GM12878 (cell line): ENCODE measurements at regions not wholly inside any gene's neighbourhood (a gene's known extent, or its start where the extent isn't known, plus 50 kb on each side); places are given as distances from the start of the nearest gene placed in this dataset.

Experiments
- ATAC-seq: fragments of 200-7000 bp; cut with Tn5 transposase; 3 replicates; pipeline ENCODE4 v1.9.1; 2020; ENCODE audit warnings: mild to moderate bottlenecking, moderate library complexity
- BruUV-seq: library from RNA; stranded (reverse); fragments of 400-500 nt; replicated peaks from 2 replicates; lab custom pipeline; 2021; lab: Mats Ljungman, UMichigan
- CTCF ChIA-PET: fragments of 300-600 bp; sonication (Branson Sonifier 250); formaldehyde crosslinking; extraction: SDS; loops from one replicate; lab custom pipeline; 2021; ENCODE audit warnings: inconsistent platforms; lab: Yijun Ruan, JAX
- POLR2A ChIA-PET: fragments of 350-600 bp; formaldehyde crosslinking; extraction: SDS; loops from one replicate; lab custom pipeline; 2021; ENCODE audit warnings: inconsistent platforms; lab: Charles Lee
- RAD21 ChIA-PET: fragments of 300-600 bp; sonication (Branson Sonifier 250); formaldehyde crosslinking; loops from one replicate; lab custom pipeline; 2023; ENCODE audit warnings: antibody characterized with exemption; ENCODE audit not compliant: unreplicated experiment; lab: Charles Lee
- SMC1A ChIA-PET: fragments of 300-600 bp; sonication (Branson Sonifier 250); formaldehyde crosslinking; loops from one replicate; lab custom pipeline; 2023; ENCODE audit not compliant: unreplicated experiment, uncharacterized antibody; lab: Charles Lee
- DNase-seq: peaks from one replicate; pipeline ENCODE4 v3.0.0-alpha.2; 2011; ENCODE audit warnings: low read depth, low spot score
- FAIRE-seq: peaks from 3 replicates; lab custom pipeline; 2011; peaks lifted over from hg19 to GRCh38; lab: Jason Lieb, UNC
- H2AFZ ChIP-seq: 2 replicates; pipeline ENCODE4 v1.6.0; 2011; ENCODE audit warnings: low read depth, low read length, control low read depth; ENCODE audit not compliant: control insufficient read depth
- H3K27ac ChIP-seq: 2 replicates; pipeline ENCODE4 v1.5.1; 2011; ENCODE audit warnings: control low read depth; ENCODE audit not compliant: control insufficient read depth, insufficient read depth
- H3K27me3 ChIP-seq, 2 experiments: replicated peaks in 1 of 2; 2 replicates each; pipeline versions ENCODE4 v1.6.0 to v1.6.1; 2011; ENCODE audit warnings: low read length in 1 of 2; ENCODE audit not compliant: control insufficient read depth in 2 of 2, insufficient read depth in 2 of 2
- H3K36me3 ChIP-seq, 2 experiments: 2 replicates each; pipeline ENCODE4 v1.5.1; 2011; ENCODE audit warnings: low read length in 1 of 2; ENCODE audit not compliant: control insufficient read depth in 2 of 2, insufficient read depth in 2 of 2
- H3K4me1 ChIP-seq: 2 replicates; pipeline ENCODE4 v1.6.1; 2011; ENCODE audit warnings: mild to moderate bottlenecking, low read length, moderate library complexity, mixed read lengths; ENCODE audit not compliant: control insufficient read depth, insufficient read depth
- H3K4me2 ChIP-seq: 2 replicates; pipeline ENCODE4 v1.6.0; 2011; ENCODE audit warnings: control low read depth; ENCODE audit not compliant: control insufficient read depth, insufficient read depth
- H3K4me3 ChIP-seq: fragments of 200-600 bp; sonication (generic); 2 replicates; pipeline ENCODE4 v1.5.1; 2016
- H3K79me2 ChIP-seq: 2 replicates; pipeline ENCODE4 v1.6.0; 2011; ENCODE audit warnings: low read length; ENCODE audit not compliant: control insufficient read depth, insufficient read depth
- H3K9ac ChIP-seq: 2 replicates; pipeline ENCODE4 v1.8.0; 2011; ENCODE audit warnings: low read length, control low read depth, mixed read lengths; ENCODE audit not compliant: control insufficient read depth, insufficient read depth
- H3K9me3 ChIP-seq: replicated peaks from 3 replicates; pipeline ENCODE4 v1.5.1; 2011; ENCODE audit warnings: mild to moderate bottlenecking, low read length; ENCODE audit not compliant: control insufficient read depth, insufficient read depth
- H4K20me1 ChIP-seq: 2 replicates; pipeline ENCODE4 v1.6.0; 2011; ENCODE audit not compliant: control insufficient read depth, insufficient read depth
- ATF7 ChIP-seq: fragments of 450-650 bp; IDR thresholded peaks from 2 replicates; pipeline ENCODE4 v1.6.1; 2016; ENCODE audit warnings: low read depth, mild to moderate bottlenecking
- CREB1 ChIP-seq: IDR thresholded peaks from 2 replicates; pipeline ENCODE4 v1.6.1; 2012; ENCODE audit warnings: low read depth, mild to moderate bottlenecking, inconsistent platforms
- HCFC1 ChIP-seq: fragments of 150-350 bp; IDR thresholded peaks from 2 replicates; pipeline ENCODE4 v1.6.1; 2014; ENCODE audit warnings: low read length
- POLR2A ChIP-seq: IDR thresholded peaks from 2 replicates; pipeline ENCODE4 v1.6.1; 2011; ENCODE audit warnings: low read depth, mild to moderate bottlenecking, low read length
- RELA ChIP-seq: fragments of 450-650 bp; IDR thresholded peaks from 2 replicates; pipeline ENCODE4 v1.8.0; 2014; ENCODE audit warnings: borderline replicate concordance; ENCODE audit not compliant: partially characterized antibody
- REST ChIP-seq: IDR thresholded peaks from 2 replicates; pipeline ENCODE4 v1.6.1; 2012; ENCODE audit warnings: mild to moderate bottlenecking, low read depth, low read length
- TAF1 ChIP-seq: IDR thresholded peaks from 2 replicates; pipeline ENCODE4 v1.6.1; 2011; ENCODE audit warnings: mild to moderate bottlenecking, low read depth, low read length, borderline replicate concordance
- ZBTB40 ChIP-seq: fragments of 450-650 bp; IDR thresholded peaks from 2 replicates; pipeline ENCODE4 v1.6.1; 2016; ENCODE audit warnings: mild to moderate bottlenecking, moderate library complexity, borderline replicate concordance
- WGBS: methylation state at CpG from one replicate; pipeline ENCODE4 v1.1.6; 2016; ENCODE audit warnings: low lambda C conversion rate; ENCODE audit not compliant: insufficient replicate concordance, insufficient coverage; ENCODE audit errors: missing lambda C conversion rate; 5-methylcytosine and 5-hydroxymethylcytosine counted together
- in situ Hi-C: fragments of 300-500 bp; cut with MboI; formaldehyde crosslinking; loops from 9 replicates; pipeline ENCODE4 v1.14.3; 2018; ENCODE audit warnings: mixed read lengths
- intact Hi-C: fragments of 100-400 bp; cut with micrococcal nuclease; formaldehyde crosslinking; loops from one replicate; pipeline ENCODE4 v1.14.2; 2022; ENCODE audit not compliant: unreplicated experiment

GRCh38 chr7:155187061-155187785 is 110.5 kb upstream of the INSIG1 start (continued):
- TF ChIP-seq ZBTB40: no peak
- TF ChIP-seq ATF7: no peak
- TF ChIP-seq, all 136 proteins: peak for 0

- intact Hi-C loops: no loop called here
- H3K27me3 ChIP-seq: no peaks in the 10 kb centered on the region
- H3K4me2 ChIP-seq: no peak overlapping the region
- FAIRE-seq: peak; percentile 75
- 0% methylated on average over 2 of the region's 2 CpGs for WGBS
- SMC1A ChIA-PET: interaction anchor here (3.2 kb wide), 1 partner anchor 261 kb away, joined by 14 read pairs; no protein-coding TSS in a partner anchor
- H3K4me3 ChIP-seq: no peak overlapping the region
- no peak overlapping the region for H3K27ac ChIP-seq
- H3K9me3 ChIP-seq: peaks cover 14% of the 10 kb centered on the region
- in situ Hi-C loops: loop anchor here (5.0 kb wide), 1 partner anchor 154 kb away; no protein-coding TSS in a partner anchor
- POLR2A ChIA-PET: no interaction called here
- no peak for TF ChIP-seq TAF1
- no peak for TF ChIP-seq CREB1
- TF ChIP-seq POLR2A: no peak
- TF ChIP-seq HCFC1: no peak
- TF ChIP-seq RELA: no peak
- TF ChIP-seq REST: no peak
- TF ChIP-seq, all 136 proteins: peak for 0
- no peaks in the 10 kb centered on the region for H3K36me3 ChIP-seq
- BruUV-seq: no TSS peak
- CTCF ChIA-PET: interaction anchor here (2.7 kb wide), 1 partner anchor 29 kb away, joined by 10 read pairs; no protein-coding TSS in a partner anchor
- DNase-seq (no peak), ATAC-seq (peak; percentile 35; the same call in 2 of the 3 replicates)
- H3K4me1 ChIP-seq: peaks cover 7% of the 10 kb centered on the region; the same call in 1 of the 2 replicates
- RAD21 ChIA-PET: no interaction called here
- H2AFZ ChIP-seq: no peak overlapping the region
- H3K79me2 ChIP-seq: no peaks in the 10 kb centered on the region
- no peak overlapping the region for H3K9ac ChIP-seq
- H4K20me1 ChIP-seq: no peaks in the 10 kb centered on the region
Measured at GRCh38 chr7:155188357-155188756, 109.3 kb upstream of the INSIG1 start.
